T-helper 2 cell treated with Interferon-gamma antibody and Interleukin-4, amounts not matched to agents 100 ng/mL and 5 ng/mL, for 36 hours (primary cell): ENCODE measurements at regions not wholly inside any gene's neighbourhood (a gene's known extent, or its start where the extent isn't known, plus 50 kb on each side); places are given as distances from the start of the nearest gene placed in this dataset.

ENCODE experiments used
- intact Hi-C: fragments of 100-400 bp; cut with micrococcal nuclease; formaldehyde crosslinking; loops from one replicate; pipeline ENCODE4 v1.15.1; 2023

GRCh38 chr3:34938784-34939183 is 700.5 kb upstream of the ARPP21 start:
- intact Hi-C loops: no loop called here

DNA sequence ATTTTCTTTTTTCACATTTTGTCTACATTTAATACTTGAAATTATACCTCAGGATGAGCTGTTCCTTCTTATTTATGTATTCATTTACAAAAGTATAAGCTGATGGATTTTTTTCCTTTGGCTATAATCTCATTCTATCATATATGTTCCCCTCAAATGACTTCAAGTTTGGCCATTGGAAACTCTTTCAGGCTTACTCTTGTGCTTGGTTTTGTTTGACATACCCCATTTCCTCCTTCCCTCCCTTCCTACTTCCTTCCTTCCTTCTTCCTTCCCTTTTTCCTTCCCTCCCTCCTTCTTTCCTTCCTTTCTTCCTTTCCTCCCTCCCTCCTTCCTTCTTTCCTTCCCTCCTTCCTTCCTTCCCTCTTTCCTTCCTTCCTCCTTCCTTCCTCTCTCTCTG is 697.1 kb upstream of the ARPP21 start:
- intact Hi-C loops: no loop called here

- intact Hi-C loops: no loop called here
Measured at GRCh38 chr3:34947834-34948233, 691.5 kb upstream of the ARPP21 start.

GRCh38 chr3:34948517-34948916 is 690.8 kb upstream of the ARPP21 start:
- intact Hi-C loops: no loop called here

GRCh38 chr3:34955680-34956079 is 683.6 kb upstream of the ARPP21 start:
- intact Hi-C loops: no loop called here

GRCh38 chr3:34956511-34956910 is 682.8 kb upstream of the ARPP21 start:
- intact Hi-C loops: no loop called here

GRCh38 chr3:34957677-34958076 is 681.6 kb upstream of the ARPP21 start:
- intact Hi-C loops: no loop called here

DNA sequence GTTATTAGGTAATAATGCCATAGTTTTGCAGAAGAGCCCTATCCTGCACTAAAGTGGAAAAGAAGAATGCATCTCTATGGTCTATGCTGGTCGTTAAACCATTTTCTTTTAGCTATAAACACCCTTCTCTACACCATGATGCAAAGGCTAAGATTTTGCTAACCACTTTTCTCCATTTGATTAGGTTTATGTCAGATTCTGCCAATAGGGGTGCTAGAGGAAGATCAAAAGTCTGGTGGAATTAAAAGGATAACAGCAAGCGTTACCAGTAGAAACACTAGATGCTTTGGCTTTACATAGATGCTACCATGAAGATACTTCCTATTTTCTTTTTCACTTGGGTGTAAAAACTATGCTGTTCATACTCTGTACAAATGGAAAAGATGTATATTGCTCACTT is 669.8 kb upstream of the ARPP21 start:
- intact Hi-C loops: no loop called here

- intact Hi-C loops: no loop called here
Measured at GRCh38 chr3:34972481-34972880, 666.8 kb upstream of the ARPP21 start.

DNA sequence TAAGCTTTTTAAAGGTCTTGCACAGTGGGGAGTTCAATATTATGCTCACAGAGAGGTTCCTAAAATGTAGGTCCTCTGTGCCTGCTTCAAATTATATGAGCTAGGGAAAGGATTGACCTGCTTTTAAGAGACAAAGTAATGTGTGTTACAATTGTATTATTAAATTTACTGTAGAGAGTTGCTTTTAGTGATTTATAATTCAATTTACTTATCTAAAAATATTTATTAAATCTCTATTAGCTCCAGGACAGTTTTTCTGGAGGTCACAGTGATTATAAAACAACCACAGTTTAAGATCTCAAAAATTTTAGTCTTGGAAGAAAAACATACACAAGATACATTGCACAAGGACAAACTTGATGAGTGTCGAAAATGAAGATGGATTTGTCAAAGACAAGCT is 665.7 kb upstream of the ARPP21 start:
- intact Hi-C loops: no loop called here

- intact Hi-C loops: no loop called here
Measured at GRCh38 chr3:34983631-34984030, 655.7 kb upstream of the ARPP21 start.

GRCh38 chr3:34988296-34988695 is 651.0 kb upstream of the ARPP21 start:
- intact Hi-C loops: no loop called here

GRCh38 chr3:34995796-34996430 is 643.4 kb upstream of the ARPP21 start:
- intact Hi-C loops: no loop called here

GRCh38 chr3:34998902-34999301 is 640.4 kb upstream of the ARPP21 start:
- intact Hi-C loops: no loop called here

DNA sequence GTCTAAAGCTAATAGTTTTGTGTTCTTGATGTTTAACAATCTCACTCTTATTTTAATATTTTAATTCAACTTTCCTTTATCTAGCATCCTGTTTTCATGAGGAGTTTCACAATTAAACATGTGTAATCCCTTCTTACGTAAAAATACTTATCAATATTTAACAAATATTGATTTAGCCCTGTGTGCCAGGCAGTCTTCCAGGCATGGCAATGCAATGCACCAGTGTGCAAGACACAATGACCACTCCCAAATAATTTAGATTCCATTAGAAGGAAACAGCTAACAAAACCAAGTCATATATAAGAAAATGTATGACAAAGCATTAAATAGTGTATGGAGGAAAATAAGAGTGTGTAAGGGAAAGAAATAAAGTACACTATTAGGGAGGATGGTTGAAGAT is 627.1 kb upstream of the ARPP21 start:
- intact Hi-C loops: no loop called here

DNA sequence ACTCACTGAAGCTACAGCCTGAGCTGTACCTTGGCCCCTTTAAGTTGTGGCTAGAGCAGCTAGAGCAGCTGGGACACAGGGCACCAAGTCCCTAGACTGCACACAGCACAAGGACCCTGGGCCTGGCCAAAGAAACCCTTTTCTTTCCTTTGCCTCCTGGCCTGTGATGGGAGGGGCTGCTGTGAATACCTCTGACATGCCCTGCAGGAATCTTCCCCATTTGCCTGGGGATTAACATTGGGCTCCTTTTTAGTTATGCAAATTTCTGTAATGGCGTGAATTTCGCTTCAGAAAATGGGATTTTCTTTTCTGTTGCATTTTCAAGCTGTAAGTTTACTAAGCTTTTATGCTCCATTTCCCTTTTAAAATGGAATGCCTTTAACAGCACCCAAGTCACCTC is 611.2 kb upstream of the ARPP21 start:
- intact Hi-C loops: no loop called here

GRCh38 chr3:35042210-35042991 is 596.9 kb upstream of the ARPP21 start:
- intact Hi-C loops: no loop called here

- intact Hi-C loops: no loop called here
Measured at GRCh38 chr3:35043040-35043439, 596.3 kb upstream of the ARPP21 start.

- intact Hi-C loops: no loop called here
Measured at GRCh38 chr3:35044190-35044589, 595.1 kb upstream of the ARPP21 start.

- intact Hi-C loops: no loop called here
Measured at GRCh38 chr3:35045118-35045517, 594.2 kb upstream of the ARPP21 start.

DNA sequence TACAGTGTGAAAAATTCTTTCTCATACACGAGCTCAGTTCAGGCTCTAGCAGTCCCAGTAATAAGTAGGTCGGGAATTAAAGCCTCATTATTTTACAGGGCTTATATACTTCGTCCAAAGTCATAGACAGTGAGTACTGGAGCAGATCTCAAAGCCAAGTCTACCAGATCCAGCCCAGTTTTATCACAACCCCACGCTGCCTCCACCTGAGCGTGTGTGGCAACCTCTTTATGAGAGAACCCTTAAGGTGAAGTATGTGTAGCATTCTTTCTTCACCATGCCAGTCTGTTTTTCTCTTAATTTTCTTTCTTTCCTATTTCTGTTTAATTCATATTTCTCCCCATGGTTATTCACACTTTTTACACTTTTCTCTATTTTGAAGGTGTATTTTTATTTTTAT is 574.6 kb upstream of the ARPP21 start:
- intact Hi-C loops: no loop called here

- intact Hi-C loops: no loop called here
Measured at GRCh38 chr3:35065891-35066290, 573.4 kb upstream of the ARPP21 start.

DNA sequence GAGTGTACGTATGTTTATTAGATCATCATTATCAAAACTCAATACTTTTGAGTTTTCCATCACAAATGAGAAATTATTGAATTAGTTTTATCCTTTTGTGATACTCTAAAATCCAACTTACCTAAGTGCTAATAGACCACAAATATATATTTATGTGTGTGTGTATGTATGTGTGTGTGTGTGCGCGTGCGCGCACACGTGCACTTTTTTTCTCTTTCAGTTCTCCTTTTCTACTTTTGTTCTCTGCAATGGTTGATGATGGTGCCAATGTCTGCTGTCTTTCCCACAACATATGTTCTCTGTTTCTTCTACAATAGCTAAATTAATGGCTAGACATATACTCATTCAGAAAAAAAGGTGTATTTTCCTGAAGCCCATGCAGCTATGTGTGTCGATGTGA is 571.6 kb upstream of the ARPP21 start:
- intact Hi-C loops: no loop called here
